ENCODE measurements at regions not wholly inside any gene's neighbourhood (a gene's known extent, or its start where the extent isn't known, plus 50 kb on each side); places are given as distances from the start of the nearest gene placed in this dataset.

GRCh38 chr14:38016497-38016896 is 191.2 kb upstream of the SSTR1 start:
- no peaks in the 10 kb centered on the region for H3K4me1 ChIP-seq (ENCODE audit: control insufficient read depth, extremely low read depth, insufficient read depth, low read length)
- DNase-seq (ENCODE audit: low read depth, low spot score) (no peak), FAIRE-seq (no peak)
- H2AFZ ChIP-seq (ENCODE audit: low read depth, low read length), result no peak overlapping the region
- POLR2A ChIA-PET, result no interaction called here
- no peak overlapping the region for H3K9ac ChIP-seq (replicated peaks; ENCODE audit: extremely low read depth, insufficient read depth, low read length)
- H4K20me1 ChIP-seq (replicated peaks; ENCODE audit: control insufficient read depth, extremely low read depth, insufficient read depth, low read length), result no peaks in the 10 kb centered on the region
- TF ChIP-seq, protein P1, sequence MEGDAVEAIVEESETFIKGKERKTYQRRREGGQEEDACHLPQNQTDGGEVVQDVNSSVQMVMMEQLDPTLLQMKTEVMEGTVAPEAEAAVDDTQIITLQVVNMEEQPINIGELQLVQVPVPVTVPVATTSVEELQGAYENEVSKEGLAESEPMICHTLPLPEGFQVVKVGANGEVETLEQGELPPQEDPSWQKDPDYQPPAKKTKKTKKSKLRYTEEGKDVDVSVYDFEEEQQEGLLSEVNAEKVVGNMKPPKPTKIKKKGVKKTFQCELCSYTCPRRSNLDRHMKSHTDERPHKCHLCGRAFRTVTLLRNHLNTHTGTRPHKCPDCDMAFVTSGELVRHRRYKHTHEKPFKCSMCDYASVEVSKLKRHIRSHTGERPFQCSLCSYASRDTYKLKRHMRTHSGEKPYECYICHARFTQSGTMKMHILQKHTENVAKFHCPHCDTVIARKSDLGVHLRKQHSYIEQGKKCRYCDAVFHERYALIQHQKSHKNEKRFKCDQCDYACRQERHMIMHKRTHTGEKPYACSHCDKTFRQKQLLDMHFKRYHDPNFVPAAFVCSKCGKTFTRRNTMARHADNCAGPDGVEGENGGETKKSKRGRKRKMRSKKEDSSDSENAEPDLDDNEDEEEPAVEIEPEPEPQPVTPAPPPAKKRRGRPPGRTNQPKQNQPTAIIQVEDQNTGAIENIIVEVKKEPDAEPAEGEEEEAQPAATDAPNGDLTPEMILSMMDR (IDR thresholded peaks at IDR 0.05; ENCODE audit: extremely low read depth in 1 of 2, insufficient read depth in 1 of 2, low read depth in 1 of 2, low read length in 2 of 2), result peak; percentile 24 to 43
- no peak for TF ChIP-seq FOS (IDR thresholded peaks at IDR 0.05; ENCODE audit: borderline replicate concordance, insufficient read depth, low read length)
- H3K4me2 ChIP-seq (ENCODE audit: insufficient read depth, low read length), result no peak overlapping the region
- CTCF ChIA-PET, result interaction anchor here (0.7 to 1.3 kb wide), 4 partner anchors 10 to 589 kb away, joined by 3 to 8 read pairs (median 3); no protein-coding TSS in a partner anchor
- H3K27me3 ChIP-seq (ENCODE audit: control insufficient read depth in 2 of 2, insufficient read depth in 2 of 2, low read length in 2 of 2), result peaks cover 0 to 2% of the 10 kb centered on the region in 2 experiments
- H3K79me2 ChIP-seq (ENCODE audit: control insufficient read depth, insufficient read depth, low read length), result no peaks in the 10 kb centered on the region
- no peaks in the 10 kb centered on the region for H3K36me3 ChIP-seq (ENCODE audit: control insufficient read depth in 2 of 2, extremely low read depth in 1 of 2, insufficient read depth in 2 of 2, low read length in 2 of 2)
- no TSS peak for BruUV-seq (replicated peaks)
- intact Hi-C loops (cut with micrococcal nuclease), result no loop called here
- dilution Hi-C loops (cut with MboI; ENCODE audit: extremely low pct_ligation_motif_present, low sequenced_read_pairs), result no loop called here
- H3K27ac ChIP-seq (ENCODE audit: insufficient read depth, low read depth, low read length), result no peak overlapping the region
- no peaks in the 10 kb centered on the region for H3K9me1 ChIP-seq (replicated peaks; ENCODE audit: control insufficient read depth, extremely low read depth, insufficient read depth, low read length)
- H3K9me3 ChIP-seq (replicated peaks; ENCODE audit: control insufficient read depth, insufficient read depth, low read length), result peaks cover 2% of the 10 kb centered on the region
- no peak overlapping the region for H3K4me3 ChIP-seq (replicated peaks in 1 of 3; ENCODE audit: insufficient read depth in 1 of 3, low read depth in 1 of 3, low read length in 3 of 3)

GRCh38 chr14:38021861-38022260 is 185.8 kb upstream of the SSTR1 start:
- DNase-seq (ENCODE audit: low read depth, low spot score), result no peak
- no peak overlapping the region for H3K4me2 ChIP-seq (ENCODE audit: insufficient read depth, low read length)
- no TSS peak for BruUV-seq (replicated peaks)
- FAIRE-seq, result no peak
- H3K4me3 ChIP-seq (replicated peaks in 1 of 3; ENCODE audit: insufficient read depth in 1 of 3, low read depth in 1 of 3, low read length in 3 of 3), result no peak overlapping the region
- no peaks in the 10 kb centered on the region for H3K36me3 ChIP-seq (ENCODE audit: control insufficient read depth in 2 of 2, extremely low read depth in 1 of 2, insufficient read depth in 2 of 2, low read length in 2 of 2)
- H3K79me2 ChIP-seq (ENCODE audit: control insufficient read depth, insufficient read depth, low read length), result no peaks in the 10 kb centered on the region
- no peaks in the 10 kb centered on the region for H3K4me1 ChIP-seq (ENCODE audit: control insufficient read depth, extremely low read depth, insufficient read depth, low read length)
- TF ChIP-seq POLR2A (IDR thresholded peaks at IDR 0.05; ENCODE audit: low read depth, low read length) (no peak), FOS (IDR thresholded peaks at IDR 0.05; ENCODE audit: borderline replicate concordance, insufficient read depth, low read length) (no peak), JUN (IDR thresholded peaks at IDR 0.05; ENCODE audit: borderline replicate concordance, insufficient read depth, insufficient read length, low read depth) (no peak), POLR2AphosphoS5 (IDR thresholded peaks at IDR 0.05; ENCODE audit: insufficient read depth, low read depth, low read length) (no peak), GATA2 (IDR thresholded peaks at IDR 0.05; ENCODE audit: insufficient read depth, insufficient read length, low read depth, low read length) (no peak), EZH2 (IDR thresholded peaks at IDR 0.05; ENCODE audit: borderline replicate concordance, low read depth, low read length, severe bottlenecking) (no peak), MYC (IDR thresholded peaks at IDR 0.05; ENCODE audit: low read depth, low read length) (no peak)
- TF ChIP-seq, protein P1 (IDR thresholded peaks at IDR 0.05; ENCODE audit: extremely low read depth in 1 of 2, insufficient read depth in 1 of 2, low read depth in 1 of 2, low read length in 2 of 2), result no peak
- TF ChIP-seq, protein P2, sequence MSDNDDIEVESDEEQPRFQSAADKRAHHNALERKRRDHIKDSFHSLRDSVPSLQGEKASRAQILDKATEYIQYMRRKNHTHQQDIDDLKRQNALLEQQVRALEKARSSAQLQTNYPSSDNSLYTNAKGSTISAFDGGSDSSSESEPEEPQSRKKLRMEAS (IDR thresholded peaks at IDR 0.05; ENCODE audit: insufficient read depth, insufficient read length), result no peak
- no peak overlapping the region for H3K9ac ChIP-seq (replicated peaks; ENCODE audit: extremely low read depth, insufficient read depth, low read length)
- H3K9me1 ChIP-seq (replicated peaks; ENCODE audit: control insufficient read depth, extremely low read depth, insufficient read depth, low read length), result no peaks in the 10 kb centered on the region
- H3K27me3 ChIP-seq (ENCODE audit: control insufficient read depth in 2 of 2, insufficient read depth in 2 of 2, low read length in 2 of 2), result no peaks in the 10 kb centered on the region
- no peak overlapping the region for H3K27ac ChIP-seq (ENCODE audit: insufficient read depth, low read depth, low read length)
- intact Hi-C loops (cut with micrococcal nuclease) (no loop called here), dilution Hi-C loops (cut with MboI; ENCODE audit: extremely low pct_ligation_motif_present, low sequenced_read_pairs) (no loop called here)
- ChIA-PET POLR2A (no interaction called here), CTCF (no interaction called here)
- no peaks in the 10 kb centered on the region for H3K9me3 ChIP-seq (replicated peaks; ENCODE audit: control insufficient read depth, insufficient read depth, low read length)
- no peaks in the 10 kb centered on the region for H4K20me1 ChIP-seq (replicated peaks; ENCODE audit: control insufficient read depth, extremely low read depth, insufficient read depth, low read length)
- no peak overlapping the region for H2AFZ ChIP-seq (ENCODE audit: low read depth, low read length)
